GM21360 (cell line): ENCODE measurements at regions not wholly inside any gene's neighbourhood (a gene's known extent, or its start where the extent isn't known, plus 50 kb on each side); places are given as distances from the start of the nearest gene placed in this dataset.

Experiments used
- ATAC-seq: cut with Tn5 transposase; IDR thresholded peaks from one replicate; pipeline ENCODE4 v1.9.1; 2021; ENCODE audit warnings: mild to moderate bottlenecking, moderate library complexity; ENCODE audit not compliant: unreplicated experiment

DNA sequence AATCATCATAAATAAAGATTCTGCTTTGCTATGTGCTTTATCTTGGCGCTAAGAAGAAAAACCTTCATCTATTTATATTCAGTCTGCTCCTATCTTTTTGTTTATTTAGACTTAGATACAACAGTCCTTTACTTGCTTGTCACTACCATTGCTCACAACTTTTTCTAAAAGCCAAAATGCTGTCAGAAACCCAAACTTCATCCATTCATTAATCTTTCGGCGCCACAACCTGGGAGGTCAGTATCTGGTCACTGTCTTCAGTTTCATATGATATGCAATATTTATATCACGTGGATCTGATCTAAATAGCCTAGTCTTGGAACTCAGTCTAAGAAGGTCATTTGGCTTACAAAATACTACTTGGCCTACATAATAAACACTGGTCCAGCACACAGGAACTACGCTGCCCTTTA is 159.3 kb upstream of the TARS1 start:
- no peak for ATAC-seq

DNA sequence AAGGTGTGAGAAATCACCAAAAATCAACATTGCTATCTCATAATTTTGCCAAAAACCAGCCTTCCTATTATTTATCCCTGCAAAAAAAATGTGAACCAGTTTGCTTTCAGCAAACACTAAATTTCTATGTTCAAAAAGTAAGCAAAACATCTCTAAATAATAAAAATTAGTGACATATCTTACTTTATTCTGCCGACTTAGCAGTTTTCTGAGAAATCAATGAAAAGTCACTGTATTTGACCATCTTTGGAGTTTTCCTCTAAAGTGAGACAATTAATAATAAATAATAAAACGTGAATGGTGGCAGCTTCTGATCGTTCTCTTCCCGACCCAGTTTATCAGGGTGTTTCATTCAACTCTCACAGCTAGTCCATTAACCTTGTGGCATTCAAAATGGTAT is 158.6 kb upstream of the TARS1 start:
- no peak for ATAC-seq

DNA sequence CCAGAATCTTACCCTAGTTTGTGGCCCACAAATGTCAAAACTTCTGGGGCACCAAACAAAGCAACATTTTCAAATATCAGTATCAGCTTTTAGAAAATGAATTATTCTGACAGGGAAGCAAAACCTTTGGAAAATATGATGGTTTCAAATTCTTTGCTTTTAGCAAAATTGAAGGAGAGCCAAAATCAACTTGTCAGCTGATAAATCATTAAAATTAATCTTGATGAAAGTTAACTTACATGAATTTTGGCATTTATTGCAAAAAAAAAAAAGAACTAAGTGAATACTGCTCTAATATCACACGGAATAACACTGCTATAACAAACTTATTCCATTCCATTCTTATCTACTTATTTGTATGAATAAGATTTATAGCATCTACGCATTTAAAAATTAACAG is 158.1 kb upstream of the TARS1 start:
- no peak for ATAC-seq

GRCh38 chr5:33283243-33283642 is 157.5 kb upstream of the TARS1 start:
- no peak for ATAC-seq

DNA sequence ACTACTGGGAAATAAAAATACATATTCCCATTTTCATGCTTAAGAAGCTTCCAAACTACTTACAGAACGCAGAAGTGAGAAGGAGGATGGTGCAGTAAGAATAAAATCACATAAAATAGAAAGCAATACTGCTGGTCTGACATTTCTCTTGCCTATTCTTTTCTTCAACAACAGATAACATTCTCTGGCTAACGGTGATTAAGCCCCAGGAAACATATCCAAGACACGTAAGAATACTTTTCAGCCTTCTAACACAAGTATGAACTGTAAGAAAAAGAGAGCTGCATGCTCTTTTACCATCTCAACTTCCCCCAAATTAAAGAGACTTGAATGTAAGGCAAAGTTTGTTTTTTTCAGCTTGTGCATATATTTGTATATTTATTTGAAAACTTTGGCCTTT is 156.1 kb upstream of the TARS1 start:
- ATAC-seq = no peak

- ATAC-seq = no peak
Measured at GRCh38 chr5:33287242-33287641, 153.5 kb upstream of the TARS1 start.

DNA sequence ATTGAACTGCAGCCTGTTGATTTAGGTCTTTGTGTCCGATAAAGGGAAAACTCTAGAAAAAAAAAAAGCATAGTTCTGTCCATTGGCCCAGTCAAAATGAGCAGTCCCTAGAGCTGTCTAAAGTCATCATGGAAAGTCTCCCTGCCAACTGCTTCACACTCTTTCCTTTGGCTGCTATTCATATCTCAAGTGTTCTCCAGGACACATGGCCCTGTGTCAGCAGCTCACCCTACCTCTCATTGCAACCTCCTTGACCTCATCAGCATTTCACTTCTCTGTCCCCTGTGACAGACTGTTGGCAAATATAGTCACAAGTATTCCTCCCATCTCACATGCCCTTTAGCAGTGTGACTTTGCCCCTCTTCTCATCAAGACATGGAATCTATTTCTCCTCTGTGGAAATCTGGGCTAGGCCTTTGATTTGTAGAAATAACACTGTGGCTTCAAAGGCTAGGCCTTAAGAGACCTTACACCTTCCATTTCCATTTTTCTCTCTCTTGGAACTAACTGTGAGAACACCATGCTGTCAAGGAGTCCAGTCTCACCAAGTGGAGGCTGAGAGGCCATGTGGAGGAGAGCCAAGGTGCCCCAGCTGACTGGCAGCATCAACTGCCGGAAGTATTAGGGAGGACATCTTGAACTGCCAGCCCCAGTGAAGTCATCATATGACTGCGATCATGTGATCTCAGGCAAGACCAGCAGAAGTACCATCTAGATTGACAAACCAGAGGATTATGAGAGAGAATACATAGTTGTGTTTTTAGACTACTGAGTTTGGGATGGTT is 149.4 kb upstream of the TARS1 start:
- no peak for ATAC-seq

DNA sequence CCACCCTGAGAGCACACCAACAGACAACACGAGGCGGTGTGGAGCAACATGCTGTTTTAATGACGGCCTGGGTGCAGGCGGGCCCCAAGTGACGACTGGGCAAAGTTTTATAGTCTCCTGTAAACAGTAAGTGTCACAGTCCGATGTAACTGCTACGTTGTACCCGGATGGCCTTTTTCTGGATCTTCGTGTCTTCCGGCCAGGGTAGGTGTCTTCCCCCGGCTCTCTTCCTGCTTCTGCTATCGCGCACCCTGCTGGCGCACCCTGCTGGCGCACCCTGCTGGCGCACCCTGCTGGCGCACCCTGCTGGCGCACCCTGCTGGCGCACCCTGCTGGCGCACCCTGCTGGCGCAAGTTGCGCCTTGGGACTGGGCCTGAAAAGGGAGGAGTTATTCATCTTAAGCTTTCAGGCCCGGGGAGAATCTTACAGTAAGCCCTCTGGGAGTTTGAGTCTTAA is 143.0 kb upstream of the TARS1 start:
- ATAC-seq = no peak

GRCh38 chr5:33299621-33300208 is 141.1 kb upstream of the TARS1 start:
- ATAC-seq = peak; percentile 32

GRCh38 chr5:33300209-33300742 is 140.5 kb upstream of the TARS1 start:
- peak; percentile 80 for ATAC-seq

DNA sequence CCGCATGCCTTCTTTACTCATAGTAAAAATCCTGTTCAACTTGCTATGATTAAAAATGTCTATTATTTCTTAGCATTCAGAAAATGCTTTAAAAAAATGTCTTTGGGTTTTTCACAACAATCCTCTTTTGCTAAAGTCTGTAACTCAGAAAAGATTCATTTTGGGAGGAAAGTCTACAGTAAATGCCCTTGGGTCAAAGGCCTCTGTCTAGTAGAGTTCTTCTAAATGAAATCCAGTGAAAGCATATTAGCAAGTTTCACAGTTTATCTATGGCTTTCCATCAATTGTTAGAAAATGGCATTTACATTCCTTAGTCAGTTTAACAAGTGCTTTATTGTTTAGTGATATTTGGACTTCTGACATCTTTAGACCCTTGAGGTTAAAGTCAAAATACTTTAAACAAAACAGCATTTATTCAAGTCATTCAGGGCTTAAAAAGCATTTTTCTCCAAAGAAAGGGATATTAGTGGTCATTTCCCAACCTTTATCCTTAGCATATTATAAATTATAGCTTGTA is 137.1 kb upstream of the TARS1 start:
- no peak for ATAC-seq

GRCh38 chr5:33304601-33305000 is 136.2 kb upstream of the TARS1 start:
- no peak for ATAC-seq

DNA sequence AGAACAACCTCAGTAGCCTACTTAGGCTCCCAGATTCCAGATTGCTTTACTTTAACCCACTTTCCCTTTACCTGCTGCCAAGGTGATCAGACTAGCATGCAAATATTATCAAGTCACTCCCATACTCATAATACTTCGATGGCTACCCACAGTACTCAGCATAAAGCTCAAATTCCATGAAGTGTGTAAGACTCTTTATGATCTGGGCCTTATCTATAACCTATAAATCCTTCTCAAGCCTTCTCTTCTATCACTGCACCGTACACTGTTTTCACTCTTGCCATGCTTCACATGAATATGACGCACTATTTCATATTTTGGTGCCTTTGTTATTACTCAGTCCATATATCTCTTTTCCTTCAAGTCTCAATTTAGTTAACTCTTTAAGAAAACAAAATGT is 135.2 kb upstream of the TARS1 start:
- ATAC-seq = no peak

DNA sequence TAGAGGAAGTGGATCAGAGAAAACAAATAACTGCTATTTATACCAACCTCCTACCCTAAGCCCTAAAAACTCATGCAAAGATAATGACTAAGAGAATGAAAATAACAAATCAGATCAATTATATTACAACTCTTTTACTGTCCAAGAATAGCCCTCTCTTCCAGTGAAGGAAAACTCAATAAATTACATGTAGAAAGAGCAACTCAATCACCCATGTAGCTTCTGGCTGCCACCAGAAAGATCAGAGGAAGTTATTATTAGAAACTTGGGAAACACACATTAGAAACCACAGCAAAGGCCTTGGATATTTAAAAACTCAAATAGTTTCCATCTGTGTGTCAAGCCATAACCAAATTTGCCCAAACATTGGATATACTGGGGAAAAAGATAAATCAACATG is 134.0 kb upstream of the TARS1 start:
- no peak for ATAC-seq

GRCh38 chr5:33308586-33308985 is 132.2 kb upstream of the TARS1 start:
- no peak for ATAC-seq

GRCh38 chr5:33309068-33309467 is 131.7 kb upstream of the TARS1 start:
- ATAC-seq = no peak

GRCh38 chr5:33309536-33310345 is 131.0 kb upstream of the TARS1 start:
- no peak for ATAC-seq

- ATAC-seq = no peak
Measured at GRCh38 chr5:33310451-33310850, 130.3 kb upstream of the TARS1 start.

DNA sequence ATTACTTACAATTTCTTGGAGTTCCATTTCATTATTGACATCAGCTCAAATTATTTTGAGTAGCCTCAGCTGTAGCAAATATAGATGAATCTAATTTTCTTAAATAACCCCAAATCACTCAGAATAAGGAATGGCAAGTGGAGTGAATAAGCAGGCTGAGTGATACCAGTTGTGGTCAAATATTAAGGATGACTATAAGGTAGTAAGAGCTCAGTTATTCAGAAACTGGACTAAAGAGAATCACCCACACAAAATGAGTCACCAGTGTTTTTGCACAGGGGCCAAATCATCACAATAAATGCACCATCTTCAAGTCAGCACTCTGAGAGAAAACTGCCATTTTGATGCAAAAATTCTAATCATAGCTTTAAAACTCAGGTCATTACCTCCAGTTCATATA is 128.9 kb upstream of the TARS1 start:
- ATAC-seq = no peak

GRCh38 chr5:33312571-33313549 is 127.9 kb upstream of the TARS1 start:
- ATAC-seq = no peak
